GM19452 (cell line): ENCODE measurements at regions not wholly inside any gene's neighbourhood (a gene's known extent, or its start where the extent isn't known, plus 50 kb on each side); places are given as distances from the start of the nearest gene placed in this dataset.

Experiments
- ATAC-seq: cut with Tn5 transposase; IDR thresholded peaks from one replicate; pipeline ENCODE4 v1.9.1; 2021; ENCODE audit not compliant: unreplicated experiment

DNA sequence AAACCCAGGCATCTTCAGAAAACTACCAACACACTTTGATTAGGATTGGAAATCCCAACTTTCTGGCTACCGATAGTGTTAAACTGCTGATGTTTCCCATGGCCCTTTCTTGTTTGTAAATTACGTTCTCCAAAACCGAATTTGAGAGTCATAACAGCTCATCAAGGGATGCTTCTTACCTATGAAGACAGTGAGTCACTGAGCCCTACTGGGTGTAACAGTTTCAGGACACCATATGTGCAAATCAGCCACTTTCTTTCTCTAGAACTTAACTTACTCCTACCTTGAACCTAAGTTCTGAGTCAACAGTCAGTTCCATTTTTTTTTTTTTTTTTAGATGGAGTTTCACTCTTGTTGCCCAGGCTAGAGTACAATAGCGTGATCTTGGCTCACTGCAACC lies 410.1 kb upstream of the TSHZ3 start:
- ATAC-seq: no peak

- no peak for ATAC-seq
Observed at GRCh38 chr19:31761281-31761913, 412.2 kb upstream of the TSHZ3 start.

DNA sequence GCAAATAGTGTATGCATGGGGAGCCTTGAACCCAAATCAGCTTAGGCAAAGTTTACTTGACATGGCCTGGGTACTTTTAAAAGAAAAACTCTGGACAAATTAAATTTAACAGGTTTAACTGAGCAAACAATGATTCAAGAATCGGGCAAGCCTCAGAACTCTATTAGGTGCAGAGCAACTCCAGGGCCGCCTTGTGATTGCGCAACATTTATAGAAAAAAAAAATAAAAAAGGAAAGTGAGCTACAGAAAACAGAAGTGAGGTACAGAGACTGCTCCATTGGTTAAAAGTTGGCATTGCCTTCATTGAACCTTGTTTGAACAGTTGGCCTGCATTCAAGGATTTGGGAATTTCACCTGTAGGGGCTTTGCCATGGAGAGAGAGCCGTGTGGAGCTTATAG lies 421.0 kb upstream of the TSHZ3 start:
- ATAC-seq: no peak

DNA sequence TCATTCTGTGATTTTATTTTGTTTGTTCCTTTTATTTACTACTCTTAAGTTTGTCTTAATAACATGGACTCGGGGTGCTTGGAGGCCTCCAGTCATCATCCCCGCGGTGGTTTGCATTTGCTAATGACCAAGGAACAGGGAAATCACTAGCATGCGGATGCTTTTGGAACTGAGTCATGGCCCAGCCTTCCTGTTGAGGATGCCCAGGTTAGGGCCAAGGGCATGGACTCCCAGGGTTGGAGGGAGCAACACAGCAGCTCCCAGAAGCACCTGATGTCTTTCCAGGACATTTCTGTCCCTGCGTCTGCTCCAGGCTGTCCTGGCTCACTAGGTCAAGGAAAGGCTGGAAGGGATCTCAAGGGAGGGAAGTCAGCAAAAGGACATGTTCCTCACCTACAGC lies 423.7 kb upstream of the TSHZ3 start:
- no peak for ATAC-seq

GRCh38 chr19:31781542-31781941 lies 432.3 kb upstream of the TSHZ3 start:
- ATAC-seq: no peak

DNA sequence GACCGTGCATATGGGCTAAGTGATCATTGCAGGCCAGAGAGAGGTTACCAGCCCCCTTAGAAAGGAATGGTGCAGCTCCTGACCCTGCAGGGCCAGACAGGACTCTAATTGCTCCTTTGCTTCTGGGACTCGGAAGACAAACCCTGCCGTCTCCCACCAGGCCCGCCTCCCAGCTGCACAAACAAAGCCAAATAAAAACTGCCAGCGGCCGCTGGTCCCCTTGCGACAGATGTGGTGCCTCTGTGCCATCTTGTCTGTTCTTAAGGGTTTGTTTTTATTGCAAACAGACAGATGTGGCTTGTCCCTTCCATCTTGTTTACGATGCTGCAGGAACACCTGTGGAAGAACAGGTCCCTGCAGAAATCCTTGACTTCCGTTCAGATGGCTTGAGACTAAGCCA lies 434.4 kb upstream of the TSHZ3 start:
- no peak for ATAC-seq

GRCh38 chr19:31784671-31785101 lies 435.4 kb upstream of the TSHZ3 start:
- ATAC-seq: no peak

DNA sequence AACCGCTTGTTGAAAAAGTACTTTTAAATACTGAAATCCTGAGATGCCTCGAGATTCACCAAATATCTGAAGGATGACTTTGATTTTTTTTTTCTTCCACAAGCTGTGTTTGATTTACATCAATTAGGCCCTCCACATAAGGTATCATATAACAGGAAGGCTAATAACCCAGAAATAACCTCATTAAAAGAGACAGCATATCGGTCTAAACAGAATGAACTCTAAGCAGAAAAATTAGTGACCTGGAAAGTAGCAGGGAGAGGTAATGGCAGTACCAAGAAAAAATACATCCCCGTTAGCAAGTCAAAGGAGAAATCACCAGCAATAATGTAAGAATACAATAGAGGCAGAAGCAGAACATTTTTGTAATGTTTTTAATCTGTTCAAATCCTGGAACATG lies 452.4 kb upstream of the TSHZ3 start:
- ATAC-seq: no peak

GRCh38 chr19:31803835-31804446 lies 454.7 kb upstream of the TSHZ3 start:
- ATAC-seq: no peak

DNA sequence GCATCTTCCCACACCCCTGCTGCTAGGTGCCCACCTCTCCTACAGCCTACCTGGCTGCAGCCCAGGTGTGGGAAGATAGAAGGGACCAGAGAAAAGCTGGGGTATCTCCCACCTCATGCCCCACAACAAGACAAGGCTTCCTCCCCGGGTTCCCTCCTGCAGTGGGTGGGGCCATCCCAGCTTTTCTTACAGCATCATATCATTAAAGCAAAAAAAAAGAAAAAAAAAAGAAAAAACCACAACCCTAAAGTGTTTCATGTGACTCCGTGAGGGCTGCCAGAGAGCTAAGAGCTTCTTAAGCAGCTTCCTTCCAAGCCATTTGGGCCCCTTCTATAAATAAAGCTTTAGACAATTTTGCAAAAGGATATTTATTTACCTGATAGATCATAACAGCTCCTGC lies 455.4 kb upstream of the TSHZ3 start:
- ATAC-seq: no peak

DNA sequence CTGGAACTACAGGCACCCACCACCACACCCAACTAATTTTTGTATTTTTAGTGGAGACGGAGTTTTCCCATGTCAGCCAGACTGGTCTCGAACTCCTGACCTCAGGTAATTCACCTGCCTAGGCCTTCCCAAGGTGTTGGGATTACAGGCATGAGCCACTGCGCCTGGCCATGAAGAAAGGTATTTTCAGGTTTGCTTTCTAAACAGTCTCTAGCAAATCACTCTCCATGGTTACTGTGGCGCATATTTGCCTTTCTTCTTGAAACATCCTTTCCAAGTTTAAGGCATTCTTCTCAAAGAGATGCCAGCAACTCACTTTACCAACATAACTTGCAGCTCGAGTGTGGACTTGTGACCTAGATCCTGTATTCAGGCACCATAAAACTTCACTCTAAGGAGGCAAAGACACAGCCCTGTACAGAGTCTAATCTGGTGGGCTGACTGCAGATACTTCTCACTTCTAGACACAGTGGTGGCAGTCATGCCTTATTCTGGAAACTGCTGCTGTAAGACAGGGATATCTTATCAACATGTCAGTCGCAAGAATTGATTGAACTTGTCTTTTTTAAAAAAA lies 461.4 kb upstream of the TSHZ3 start:
- no peak for ATAC-seq

DNA sequence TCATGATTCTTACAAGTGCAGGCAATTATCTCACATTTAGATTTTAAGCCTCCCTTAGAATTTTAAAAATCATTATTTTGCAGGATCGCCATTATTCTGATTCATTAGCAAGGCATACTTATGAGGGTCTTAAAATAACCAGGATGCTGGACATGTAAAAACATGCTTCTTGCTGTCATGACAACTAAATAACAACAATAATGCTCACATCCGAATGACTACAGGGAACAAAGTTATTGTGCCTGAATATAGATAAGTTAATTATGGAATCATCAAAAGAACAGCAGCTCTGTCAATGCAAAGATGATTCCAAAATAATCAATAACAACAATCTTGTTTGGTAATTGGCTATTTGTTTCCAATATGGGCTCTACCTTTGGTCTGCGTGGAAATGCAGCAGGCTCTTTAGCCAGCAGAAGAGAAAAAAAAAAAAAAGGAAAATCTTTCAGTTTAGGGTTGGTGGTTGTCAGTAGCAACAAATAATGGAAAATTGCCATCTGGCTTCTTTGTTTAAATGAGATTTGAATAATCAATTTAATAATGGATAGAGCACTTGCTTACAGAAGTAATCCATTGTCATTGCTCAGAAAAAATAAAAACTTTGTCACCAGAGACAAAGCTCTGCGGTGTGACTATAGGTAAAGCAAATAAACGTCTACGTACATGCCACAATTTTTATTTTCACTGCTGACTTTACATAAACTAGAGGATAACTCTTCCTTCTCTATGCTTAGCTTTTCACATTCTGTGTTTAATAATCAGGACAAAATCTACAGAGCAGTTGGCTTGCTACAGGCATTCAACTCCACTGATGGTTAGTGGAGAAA lies 468.9 kb upstream of the TSHZ3 start:
- ATAC-seq: no peak

DNA sequence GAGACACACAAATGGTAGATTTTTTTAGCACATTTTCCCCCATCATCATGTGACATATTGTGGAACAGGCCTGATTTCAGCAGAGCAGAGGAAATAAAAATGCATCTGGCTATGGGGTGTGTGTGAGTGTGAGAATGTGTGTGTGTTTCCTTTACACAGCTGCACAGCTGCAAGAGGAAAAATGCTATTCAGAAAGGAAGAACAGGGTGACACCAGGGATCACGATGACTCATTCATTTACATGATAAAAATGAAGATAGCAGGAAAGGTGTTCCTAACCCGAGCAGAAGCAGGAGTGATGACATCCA lies 469.5 kb upstream of the TSHZ3 start:
- no peak for ATAC-seq

DNA sequence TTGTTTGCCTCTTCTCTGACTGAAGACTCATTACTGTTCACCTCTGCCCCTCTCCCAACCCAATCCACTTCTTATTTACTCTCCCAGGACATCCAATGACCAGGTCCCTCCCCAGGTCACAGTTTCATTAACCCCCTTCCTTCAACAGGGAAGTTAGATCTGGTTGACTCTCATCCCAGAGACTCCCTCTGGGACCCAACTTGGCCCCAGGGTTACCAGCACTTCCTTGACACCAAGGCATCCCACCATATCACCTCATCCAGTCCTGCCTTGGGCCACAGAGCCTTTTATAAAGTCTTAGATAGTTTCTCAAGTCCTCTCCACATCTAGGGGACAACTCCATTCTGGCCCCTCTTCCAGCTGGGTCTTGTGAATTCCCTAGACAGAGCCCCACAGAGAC lies 470.6 kb upstream of the TSHZ3 start:
- ATAC-seq: no peak

DNA sequence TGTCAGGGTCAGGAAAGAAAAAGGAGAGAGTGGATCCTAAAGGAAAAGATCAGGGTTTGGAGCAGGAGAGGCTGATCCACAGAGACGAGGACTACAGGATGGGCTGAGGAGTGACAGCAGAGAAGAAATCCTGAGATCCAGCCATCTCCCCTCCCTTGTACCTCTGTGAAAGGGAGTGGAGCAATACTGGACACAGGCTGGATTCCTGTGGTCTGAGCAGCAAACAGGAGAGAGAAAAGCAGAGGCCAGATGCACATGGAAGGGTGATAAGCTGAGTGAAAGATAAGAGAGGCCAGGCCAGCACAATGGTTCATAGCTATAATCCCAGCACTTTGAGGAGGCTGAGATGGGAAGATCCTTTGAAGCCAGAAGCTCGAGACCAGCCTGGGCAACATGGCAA lies 472.1 kb upstream of the TSHZ3 start:
- ATAC-seq: no peak

DNA sequence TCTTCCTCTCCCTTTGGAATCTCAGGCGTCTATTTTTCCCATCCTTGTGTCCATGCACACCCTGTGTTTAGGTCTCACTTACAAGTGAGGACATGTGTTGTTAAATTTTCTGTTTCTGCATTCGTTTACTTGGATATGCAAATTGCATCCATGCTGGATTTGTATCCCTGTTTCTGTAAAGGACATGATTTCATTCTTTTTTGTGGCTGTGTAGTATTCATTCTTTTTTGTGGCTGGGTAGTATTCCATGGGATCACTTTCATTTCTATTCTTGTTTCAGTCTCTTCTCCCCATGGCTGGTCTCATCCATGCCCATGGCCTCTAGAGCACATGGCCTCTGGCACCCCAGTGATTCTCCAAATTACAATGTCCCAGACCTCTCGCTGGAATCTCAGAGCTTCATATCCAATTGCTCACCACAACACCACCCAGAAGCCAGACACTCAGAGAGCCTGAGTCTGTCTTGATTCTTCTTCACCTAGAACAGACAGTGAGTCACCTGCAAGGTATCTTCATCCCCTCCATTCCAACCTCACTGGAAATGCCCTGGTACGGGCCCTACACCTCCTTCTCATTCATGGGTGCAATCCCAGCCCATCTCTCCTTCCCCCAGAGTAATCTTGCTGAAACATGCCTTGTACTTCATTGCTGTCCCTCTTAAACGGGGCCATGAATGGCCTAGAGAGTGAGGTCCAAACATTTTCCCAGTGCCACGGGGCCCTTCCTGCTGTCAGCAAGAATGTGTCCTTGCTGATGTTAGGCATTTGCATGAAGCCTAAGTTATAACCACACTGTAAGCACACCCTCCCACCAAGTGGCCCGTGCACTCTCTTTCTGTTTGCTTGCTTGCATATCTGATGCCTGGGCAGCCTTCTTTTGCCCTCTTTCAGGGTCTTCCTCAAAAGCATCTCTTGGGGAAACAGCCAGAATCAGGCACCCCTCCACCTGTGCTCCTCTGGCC lies 476.2 kb upstream of the TSHZ3 start:
- no peak for ATAC-seq

DNA sequence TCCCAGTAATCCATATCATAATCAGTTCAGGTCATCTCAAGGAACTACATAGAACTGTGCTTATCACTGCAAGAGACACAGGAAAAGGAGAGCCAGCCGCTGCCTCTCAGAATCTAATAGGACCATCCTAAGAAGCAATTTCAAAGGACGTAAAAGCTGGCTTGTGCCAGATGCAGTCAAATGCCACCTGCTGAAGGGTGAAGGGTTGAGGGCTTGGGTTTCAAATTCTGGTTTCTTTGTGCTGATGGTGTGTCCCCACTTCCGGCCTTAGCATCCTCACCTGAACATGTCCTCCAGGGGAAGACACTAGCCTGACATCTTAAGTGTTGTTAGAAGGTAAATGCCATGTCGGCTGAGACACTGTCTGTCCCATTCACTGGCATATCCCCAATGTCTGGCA lies 477.1 kb upstream of the TSHZ3 start:
- no peak for ATAC-seq

DNA sequence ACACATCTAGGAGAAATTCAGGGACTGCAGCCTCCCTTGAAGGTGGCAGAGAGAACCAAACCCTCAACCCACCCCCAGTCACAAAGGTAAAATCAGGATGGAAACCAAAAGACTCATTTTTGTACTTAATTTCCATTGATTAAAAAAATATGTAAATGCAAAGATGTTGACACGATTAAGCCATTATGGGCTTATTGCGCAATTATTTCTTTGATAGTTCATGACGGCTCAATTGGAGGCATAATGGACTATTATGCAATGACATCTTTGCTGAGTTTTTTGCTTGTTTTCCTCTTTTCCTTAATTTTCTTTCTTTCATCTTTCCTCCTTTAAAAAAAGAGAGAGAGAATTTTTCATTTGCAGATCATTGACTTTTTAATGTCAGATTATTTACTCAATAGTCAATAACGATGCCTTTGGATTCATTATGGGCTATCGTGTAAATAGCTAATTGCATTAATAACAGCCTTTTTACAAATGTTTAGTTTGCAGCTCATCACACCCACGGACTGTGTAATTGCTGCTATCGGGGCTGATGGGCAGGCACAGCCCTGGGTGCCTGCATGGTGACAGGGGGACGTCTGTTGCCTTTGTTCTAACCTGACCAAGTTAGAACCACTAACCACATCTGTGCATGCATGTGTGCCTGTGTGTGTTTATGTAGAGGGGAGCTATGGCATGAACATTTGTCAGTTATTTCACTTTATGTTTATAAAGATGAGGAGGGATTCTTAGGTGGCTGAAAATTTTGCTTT lies 482.4 kb upstream of the TSHZ3 start:
- ATAC-seq: no peak

GRCh38 chr19:31832176-31832548 lies 482.9 kb upstream of the TSHZ3 start:
- ATAC-seq: no peak

DNA sequence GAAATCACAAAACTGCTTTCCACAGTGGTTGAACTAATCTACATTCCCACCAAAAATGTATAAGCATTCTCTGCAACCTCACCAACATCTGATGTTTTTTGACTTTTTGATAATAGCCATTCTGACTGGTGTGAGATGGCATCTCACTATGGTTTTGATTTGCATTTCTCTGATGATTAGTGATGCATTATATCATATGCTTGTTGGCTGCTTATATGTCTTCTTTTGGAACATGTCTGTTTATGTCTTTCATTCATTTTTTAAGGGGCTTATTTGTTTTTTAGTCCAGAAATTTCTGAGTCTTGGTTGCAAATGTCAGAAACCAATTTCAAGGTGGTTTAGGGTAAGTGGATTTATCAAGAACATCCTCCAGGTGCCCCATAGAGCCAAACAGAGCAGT lies 484.8 kb upstream of the TSHZ3 start:
- ATAC-seq: no peak
